Stimulated activated CD8-positive, alpha-beta memory T cell treated with anti-CD3 and anti-CD28 coated beads, Interleukin-2, amount 100 ng/mL, for 48 hours (primary cell): ENCODE measurements at regions not wholly inside any gene's neighbourhood (a gene's known extent, or its start where the extent isn't known, plus 50 kb on each side); places are given as distances from the start of the nearest gene placed in this dataset.

Experiments
- DNase-seq, 2 donors: peaks; one replicate each; pipeline ENCODE4 v3.0.0-alpha.2; 2020; ENCODE audit warnings: low read depth in 2 of 2

- DNase-seq, result no peak
Observed at GRCh38 chr19:28024920-28025319, 1188.0 kb downstream of the UQCRFS1 start.

GRCh38 chr19:28023064-28023463 lies 1189.9 kb downstream of the UQCRFS1 start:
- no peak for DNase-seq

- no peak for DNase-seq
Observed at GRCh38 chr19:28022506-28022905, 1190.4 kb downstream of the UQCRFS1 start.

GRCh38 chr19:28021259-28022185 lies 1191.4 kb downstream of the UQCRFS1 start:
- no peak for DNase-seq

- DNase-seq, result no peak
Observed at GRCh38 chr19:28020619-28021258, 1192.2 kb downstream of the UQCRFS1 start.

- no peak for DNase-seq
Observed at GRCh38 chr19:28019901-28020300, 1193.0 kb downstream of the UQCRFS1 start.

- DNase-seq, result no peak
Observed at GRCh38 chr19:28019371-28019770, 1193.6 kb downstream of the UQCRFS1 start.

- no peak for DNase-seq
Observed at GRCh38 chr19:28018499-28018898, 1194.5 kb downstream of the UQCRFS1 start.

- no peak for DNase-seq
Observed at GRCh38 chr19:28014615-28015405, 1198.1 kb downstream of the UQCRFS1 start.

GRCh38 chr19:28012361-28012760 lies 1200.6 kb downstream of the UQCRFS1 start:
- DNase-seq, result no peak

- DNase-seq, result no peak
Observed at GRCh38 chr19:28010656-28011055, 1202.3 kb downstream of the UQCRFS1 start.

GRCh38 chr19:28009696-28010095 lies 1203.3 kb downstream of the UQCRFS1 start:
- DNase-seq, result no peak

- DNase-seq, result no peak
Observed at GRCh38 chr19:28008695-28009094, 1204.3 kb downstream of the UQCRFS1 start.

- no peak for DNase-seq
Observed at GRCh38 chr19:28003543-28003942, 1209.4 kb downstream of the UQCRFS1 start.

GRCh38 chr19:27997069-27997468 lies 1215.9 kb downstream of the UQCRFS1 start:
- DNase-seq, result no peak

- DNase-seq, result no peak
Observed at GRCh38 chr19:27993619-27994570, 1219.1 kb downstream of the UQCRFS1 start.

- DNase-seq, result no peak
Observed at GRCh38 chr19:27986299-27986698, 1226.7 kb downstream of the UQCRFS1 start.

- DNase-seq, result no peak
Observed at GRCh38 chr19:27975419-27976005, 1237.4 kb downstream of the UQCRFS1 start.

- DNase-seq, result peak in 1 of 2 donors; percentile 1
Observed at GRCh38 chr19:27974082-27974513, 1238.9 kb downstream of the UQCRFS1 start.

- DNase-seq, result no peak
Observed at GRCh38 chr19:27972291-27973040, 1240.5 kb downstream of the UQCRFS1 start.
